ENCODE measurements at regions not wholly inside any gene's neighbourhood (a gene's known extent, or its start where the extent isn't known, plus 50 kb on each side); places are given as distances from the start of the nearest gene placed in this dataset.
A peak's percentile ranks its signal among the peaks of the same experiment; 100 is the strongest.

DNA sequence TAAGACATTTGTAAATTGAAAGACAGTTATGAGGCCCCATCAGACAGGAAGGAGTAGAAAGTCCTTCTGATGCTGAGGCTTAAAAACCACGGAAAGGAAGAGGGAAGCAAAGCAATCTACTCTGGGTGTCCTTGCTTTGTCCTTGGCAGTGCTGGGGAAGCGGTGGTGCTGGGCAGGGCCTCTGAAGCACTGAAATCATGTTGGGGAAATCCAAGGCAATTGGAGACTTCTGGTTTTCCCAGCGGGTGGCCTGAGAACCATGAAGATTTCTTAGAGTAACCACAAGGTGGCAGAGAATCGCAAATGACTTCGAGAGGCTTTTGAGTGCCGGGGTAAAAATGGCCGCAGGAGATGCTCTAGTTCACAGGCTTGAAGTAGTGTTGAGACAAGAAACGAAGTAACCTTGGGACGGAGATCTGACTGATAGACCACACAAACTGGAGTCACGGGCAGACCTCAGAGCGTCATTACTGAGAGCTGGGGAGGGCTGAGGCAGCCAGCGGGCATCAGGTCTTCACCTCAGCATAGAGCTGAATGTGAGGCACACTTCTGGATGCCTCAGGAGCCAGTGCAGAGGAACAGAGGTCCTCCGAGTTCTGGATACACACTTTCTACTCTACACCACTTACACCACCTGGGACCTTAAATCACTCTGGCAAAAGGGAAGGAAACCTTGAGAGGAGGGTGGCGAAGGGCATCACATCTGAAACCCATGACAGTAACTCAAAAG, 130.7 kb upstream of the GPRIN3 start:
- TF ChIP-seq EP300 (IDR thresholded peaks at IDR 0.05) (no peak), POLR2AphosphoS5 (IDR thresholded peaks at IDR 0.05) (no peak), POLR2A (IDR thresholded peaks at IDR 0.05) (no peak)
- TF ChIP-seq, protein P1, sequence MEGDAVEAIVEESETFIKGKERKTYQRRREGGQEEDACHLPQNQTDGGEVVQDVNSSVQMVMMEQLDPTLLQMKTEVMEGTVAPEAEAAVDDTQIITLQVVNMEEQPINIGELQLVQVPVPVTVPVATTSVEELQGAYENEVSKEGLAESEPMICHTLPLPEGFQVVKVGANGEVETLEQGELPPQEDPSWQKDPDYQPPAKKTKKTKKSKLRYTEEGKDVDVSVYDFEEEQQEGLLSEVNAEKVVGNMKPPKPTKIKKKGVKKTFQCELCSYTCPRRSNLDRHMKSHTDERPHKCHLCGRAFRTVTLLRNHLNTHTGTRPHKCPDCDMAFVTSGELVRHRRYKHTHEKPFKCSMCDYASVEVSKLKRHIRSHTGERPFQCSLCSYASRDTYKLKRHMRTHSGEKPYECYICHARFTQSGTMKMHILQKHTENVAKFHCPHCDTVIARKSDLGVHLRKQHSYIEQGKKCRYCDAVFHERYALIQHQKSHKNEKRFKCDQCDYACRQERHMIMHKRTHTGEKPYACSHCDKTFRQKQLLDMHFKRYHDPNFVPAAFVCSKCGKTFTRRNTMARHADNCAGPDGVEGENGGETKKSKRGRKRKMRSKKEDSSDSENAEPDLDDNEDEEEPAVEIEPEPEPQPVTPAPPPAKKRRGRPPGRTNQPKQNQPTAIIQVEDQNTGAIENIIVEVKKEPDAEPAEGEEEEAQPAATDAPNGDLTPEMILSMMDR (IDR thresholded peaks at IDR 0.05), result peak in 1 of 4 experiments; percentile 25
